Spleen (tissue), 7 donors: ENCODE measurements at regions not wholly inside any gene's neighbourhood (a gene's known extent, or its start where the extent isn't known, plus 50 kb on each side); places are given as distances from the start of the nearest gene placed in this dataset.

Experiments used
- CTCF ChIP-seq, 11 experiments: fragments of 200-600 bp in 7 of 11; fragments of 450-650 bp in 4 of 11; sonication (generic) in 4 of 11; IDR thresholded peaks in 8 of 11; conservative IDR thresholded peaks in 3 of 11; 1 replicate in 7 of 11; 2 replicates in 4 of 11; pipeline versions ENCODE4 v1.4.0 to v1.8.0; 2016 to 2021; ENCODE audit warnings: antibody characterized with exemption in 11 of 11, inconsistent platforms in 4 of 11, mild to moderate bottlenecking in 1 of 11
- POLR2A ChIP-seq, 3 donors: fragments of 450-650 bp; IDR thresholded peaks; one replicate each; pipeline ENCODE4 v1.5.1; 2017; ENCODE audit warnings: antibody characterized with exemption in 3 of 3, mild to moderate bottlenecking in 1 of 3
- donor health status: DM: no; HTN: no; CAD: no; lungs with moderate emphysema.
- donor health status: DM: no; HTN: no; CAD: no.
- donor health status: DM: no; HTN: no; CAD: no.

- TF ChIP-seq CTCF (IDR thresholded peaks at IDR 0.05 in 8 of 11, conservative IDR thresholded peaks at IDR 0.05 in 3 of 11), result no peak
- no peak for TF ChIP-seq POLR2A (IDR thresholded peaks at IDR 0.05)
Measured at GRCh38 chr1:194080826-194081225, 894.4 kb upstream of the B3GALT2 start.
